Renal pelvis (tissue), 1 donor: ENCODE measurements at regions not wholly inside any gene's neighbourhood (a gene's known extent, or its start where the extent isn't known, plus 50 kb on each side); places are given as distances from the start of the nearest gene placed in this dataset.
A peak's percentile ranks its signal among the peaks of the same experiment; 100 is the strongest.

Experiments used
- DNase-seq: peaks from one replicate; pipeline ENCODE4 v3.0.0-alpha.2; 2013

DNA sequence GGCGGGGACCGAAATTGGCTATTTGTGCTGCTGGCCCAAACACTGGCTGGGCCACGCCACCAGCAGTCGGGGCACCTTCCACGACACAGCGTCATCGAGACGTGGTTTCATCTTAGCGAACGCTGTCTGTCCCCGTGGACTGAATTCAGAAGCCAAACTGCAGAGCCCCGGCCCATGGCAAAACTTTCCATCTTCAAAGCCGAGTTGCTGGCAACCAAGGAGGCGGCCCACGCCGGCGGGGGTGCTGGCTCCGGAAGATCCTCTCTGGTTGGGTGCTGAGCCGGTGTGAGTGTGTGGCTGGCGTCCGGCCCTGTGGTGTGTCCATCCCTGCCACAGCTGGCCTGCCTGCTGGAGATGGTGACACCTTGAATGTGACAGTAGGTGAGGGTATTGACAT lies 96.6 kb upstream of the ADRA2C start:
- DNase-seq: no peak

DNA sequence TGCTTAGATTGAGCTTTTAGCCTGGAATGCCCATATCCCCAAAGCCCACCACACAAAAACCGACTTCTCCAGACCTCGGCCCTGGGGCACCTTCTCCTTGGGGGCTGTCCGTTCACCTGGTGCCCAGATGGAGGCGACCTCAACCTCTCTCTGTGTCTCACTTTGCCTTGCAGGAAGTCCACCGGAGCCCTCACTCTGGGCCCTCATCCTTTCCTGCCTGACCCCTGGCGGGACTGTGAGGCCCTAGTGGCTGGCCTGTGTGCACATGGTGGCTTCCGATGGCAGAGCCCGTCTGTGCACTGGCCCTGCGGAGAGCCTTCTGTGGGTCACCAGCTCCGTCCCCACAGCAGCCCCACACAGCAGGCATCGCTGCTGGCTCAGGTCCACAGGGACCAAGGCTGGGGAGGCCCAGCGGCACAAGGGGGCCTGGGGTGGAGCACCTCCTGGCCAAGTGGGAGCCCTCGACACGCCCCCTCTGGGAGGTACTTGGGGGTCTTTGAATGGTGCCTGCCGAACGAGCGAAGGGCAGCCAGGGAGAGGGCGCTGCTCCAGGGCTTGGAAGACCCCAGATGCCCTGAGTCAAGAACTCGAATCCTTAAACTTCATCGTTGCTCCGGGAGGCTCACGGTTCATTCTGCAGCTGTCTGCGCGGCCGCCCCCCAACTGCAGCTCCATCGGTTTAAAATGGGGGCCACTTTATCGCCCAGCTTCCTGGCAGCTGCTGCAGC lies 97.2 kb upstream of the ADRA2C start:
- DNase-seq: no peak

GRCh38 chr4:3667258-3667657 lies 98.9 kb upstream of the ADRA2C start:
- no peak for DNase-seq

DNA sequence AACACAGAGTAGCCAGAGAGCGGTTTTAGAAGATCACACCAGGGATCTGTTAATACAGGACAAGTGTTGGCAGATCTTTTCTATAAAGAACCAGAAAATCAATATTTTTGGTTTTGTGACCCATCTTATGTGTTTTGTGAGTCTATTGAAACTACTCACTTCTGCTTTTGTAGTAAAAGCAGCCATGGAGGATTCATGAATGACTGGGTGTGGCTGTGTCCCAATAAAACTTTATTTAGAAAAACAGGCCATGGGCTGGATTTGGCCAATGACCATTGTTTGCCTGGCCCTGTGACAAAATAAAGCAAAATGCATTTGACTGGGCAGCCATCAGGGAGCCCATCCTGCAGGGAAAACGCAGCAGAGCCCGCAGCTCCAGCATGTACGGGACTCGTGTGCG lies 99.9 kb upstream of the ADRA2C start:
- no peak for DNase-seq

- DNase-seq: no peak
These were observed 100.8 kb upstream of the ADRA2C start for GRCh38 chr4:3665360-3665891.

DNA sequence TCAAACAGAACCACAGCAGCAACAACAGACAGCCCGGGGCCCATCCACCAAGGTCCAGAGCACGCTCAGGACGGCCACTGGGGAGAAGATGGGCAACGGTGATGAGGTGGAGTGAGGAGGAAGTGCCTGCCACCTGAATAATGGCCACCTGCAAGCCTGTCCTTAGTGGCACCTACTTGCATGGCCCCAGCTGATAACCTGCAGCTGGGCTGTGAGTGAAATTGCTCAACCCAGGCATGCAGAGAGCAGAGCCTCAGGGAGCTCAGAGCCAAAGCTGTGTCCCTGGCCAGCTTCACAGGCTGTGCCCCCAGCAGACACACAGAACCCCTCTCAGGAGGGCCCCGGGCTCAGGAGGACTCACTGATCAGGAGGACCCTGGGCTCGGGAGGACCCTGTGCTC lies 102.4 kb upstream of the ADRA2C start:
- DNase-seq: no peak

DNA sequence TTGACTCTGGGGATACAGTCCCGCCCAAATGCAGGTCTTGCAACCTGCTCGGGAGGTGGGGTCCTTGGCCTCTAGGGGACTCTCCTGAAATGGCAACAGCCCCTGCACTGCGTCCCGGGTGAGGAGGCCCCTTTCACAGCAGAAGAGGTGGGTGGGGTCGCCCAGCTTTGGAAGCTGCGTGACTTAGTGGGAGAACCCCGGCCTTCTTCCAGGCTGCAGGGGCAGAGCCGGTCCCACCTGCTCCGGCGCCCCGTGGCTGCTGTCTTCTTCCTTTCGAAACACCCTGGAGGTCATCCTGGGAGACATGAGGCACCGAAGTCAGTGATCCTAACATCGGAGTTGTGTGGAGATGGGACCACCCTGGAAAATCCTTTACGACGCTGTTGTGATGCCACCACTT lies 103.7 kb upstream of the ADRA2C start:
- no peak for DNase-seq

DNA sequence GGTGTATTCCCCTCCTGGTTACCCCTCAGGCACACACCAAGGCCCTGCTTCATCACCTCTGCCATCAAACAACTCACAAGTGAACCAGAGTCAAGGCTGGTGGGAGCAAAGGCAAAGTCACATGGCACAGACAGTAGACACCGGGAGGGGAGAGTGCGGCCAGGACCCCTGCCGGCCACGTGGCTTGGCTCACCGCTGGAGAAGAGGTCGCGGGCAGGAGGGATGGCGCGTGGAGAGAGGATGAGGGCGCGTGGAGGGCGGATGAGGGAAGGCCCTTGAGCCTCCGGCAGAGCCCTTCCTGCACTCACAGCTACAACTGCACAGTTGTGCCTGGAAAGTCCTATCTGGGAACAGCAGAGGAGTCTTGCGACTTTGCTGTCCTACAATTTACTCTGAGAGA lies 104.2 kb upstream of the ADRA2C start:
- no peak for DNase-seq

GRCh38 chr4:3660928-3661515 lies 105.2 kb upstream of the ADRA2C start:
- DNase-seq: no peak

DNA sequence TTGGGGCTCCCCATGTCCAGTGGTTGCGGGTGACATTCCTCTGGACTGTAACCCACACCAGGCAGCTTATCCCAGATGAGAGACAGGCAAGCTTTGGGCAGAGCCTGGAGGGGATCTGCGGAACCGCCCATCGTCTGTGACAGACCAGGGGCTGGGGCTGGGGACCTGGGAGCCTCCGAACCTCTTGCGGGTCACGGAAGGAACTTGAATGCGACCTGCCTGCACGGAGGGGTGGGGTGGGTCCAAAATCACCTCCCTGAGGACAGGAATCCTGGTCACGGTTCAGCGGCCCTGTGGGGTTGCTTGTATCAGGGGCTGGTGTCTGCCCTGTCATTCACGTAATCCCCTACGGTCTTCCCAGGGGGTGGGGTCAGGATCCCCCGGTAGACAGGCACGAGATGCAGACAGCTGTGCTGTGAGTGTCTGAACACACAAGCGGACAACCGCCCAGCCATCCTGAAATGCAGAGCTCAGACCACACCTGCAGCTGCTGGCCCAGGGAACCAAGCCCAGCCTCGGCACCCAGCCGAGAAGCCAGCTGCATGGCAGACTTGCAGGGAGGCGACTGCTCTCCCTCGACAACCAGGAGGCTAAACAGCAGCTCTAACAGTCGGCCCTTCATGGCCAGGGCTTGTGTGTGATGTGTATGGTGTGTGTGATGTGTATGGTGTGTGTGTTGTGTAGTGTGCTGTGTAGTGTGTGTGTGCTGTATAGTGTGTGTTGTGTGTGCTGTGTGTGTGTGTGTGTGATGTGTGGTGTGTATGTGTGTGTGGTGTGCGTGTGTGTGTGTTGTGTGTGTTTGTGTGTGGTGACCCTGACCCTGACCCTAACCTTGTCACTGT lies 105.9 kb upstream of the ADRA2C start:
- DNase-seq: no peak

GRCh38 chr4:3659131-3659530 lies 107.1 kb upstream of the ADRA2C start:
- no peak for DNase-seq

GRCh38 chr4:3658530-3658913 lies 107.7 kb upstream of the ADRA2C start:
- no peak for DNase-seq

- DNase-seq: no peak
These were observed 108.2 kb upstream of the ADRA2C start for GRCh38 chr4:3657902-3658529.

DNA sequence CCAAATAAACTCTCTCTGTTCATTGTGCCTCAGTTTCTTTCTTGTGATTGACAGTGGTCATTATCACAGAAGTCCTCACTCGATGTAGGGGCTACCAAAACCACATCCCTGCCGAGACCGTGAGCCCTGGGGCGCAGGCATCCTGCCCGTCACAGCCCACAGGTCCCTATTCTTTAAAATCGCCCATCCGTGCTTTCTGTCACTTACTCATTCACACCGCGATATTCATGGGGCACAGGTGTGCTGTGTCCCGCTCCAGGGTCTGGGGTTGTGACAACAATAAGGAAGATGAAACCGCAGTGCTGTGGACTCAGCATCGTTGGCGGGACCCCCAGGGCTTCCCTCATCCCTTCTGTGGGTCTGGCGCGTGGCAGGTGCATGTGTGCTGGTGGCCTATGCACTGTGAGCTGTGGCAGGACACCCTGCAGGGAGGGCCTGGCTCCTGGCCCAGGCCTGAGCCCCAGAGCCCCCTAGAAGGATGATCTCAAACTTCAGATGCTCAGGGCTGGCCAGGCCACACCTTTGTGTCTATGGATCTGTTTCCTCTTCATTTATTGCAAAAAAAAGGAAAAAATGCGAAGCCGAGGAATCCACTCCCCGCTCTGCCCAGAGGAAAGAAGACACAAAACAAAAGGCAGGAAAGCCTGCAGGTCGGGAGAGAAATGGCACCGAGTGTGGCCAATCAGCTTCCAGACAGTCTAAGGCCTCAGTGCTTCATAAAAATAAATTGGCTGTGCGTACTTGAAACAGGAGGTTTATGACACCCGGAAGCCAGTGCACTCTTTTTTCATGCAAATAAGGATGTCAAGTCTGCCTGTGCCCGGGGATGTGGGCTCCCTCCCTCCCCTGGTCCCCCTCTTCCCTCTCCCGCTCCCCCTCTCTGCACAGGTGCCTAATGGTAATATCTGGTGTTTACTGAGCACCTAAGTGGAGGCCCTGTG lies 109.5 kb upstream of the ADRA2C start:
- DNase-seq: no peak

DNA sequence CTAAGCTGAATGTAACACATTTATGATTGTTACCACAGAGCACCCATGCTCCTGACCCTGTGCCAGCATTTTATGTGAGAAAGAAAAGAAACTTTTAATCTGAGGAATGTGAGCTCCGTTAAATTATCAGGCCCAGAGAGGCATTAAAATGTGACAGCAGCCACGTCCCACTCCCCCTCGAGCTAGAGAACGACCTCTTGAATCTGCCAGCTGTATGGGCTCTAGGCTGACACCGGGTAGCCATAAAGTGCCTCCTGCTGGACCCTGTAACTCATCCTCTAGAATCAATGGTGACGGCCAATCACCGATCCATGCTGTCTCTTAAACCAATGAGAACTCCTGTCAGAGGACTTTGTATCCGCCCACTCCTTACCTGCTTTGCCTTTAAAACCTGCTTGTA lies 110.2 kb upstream of the ADRA2C start:
- peak; percentile 86 for DNase-seq

DNA sequence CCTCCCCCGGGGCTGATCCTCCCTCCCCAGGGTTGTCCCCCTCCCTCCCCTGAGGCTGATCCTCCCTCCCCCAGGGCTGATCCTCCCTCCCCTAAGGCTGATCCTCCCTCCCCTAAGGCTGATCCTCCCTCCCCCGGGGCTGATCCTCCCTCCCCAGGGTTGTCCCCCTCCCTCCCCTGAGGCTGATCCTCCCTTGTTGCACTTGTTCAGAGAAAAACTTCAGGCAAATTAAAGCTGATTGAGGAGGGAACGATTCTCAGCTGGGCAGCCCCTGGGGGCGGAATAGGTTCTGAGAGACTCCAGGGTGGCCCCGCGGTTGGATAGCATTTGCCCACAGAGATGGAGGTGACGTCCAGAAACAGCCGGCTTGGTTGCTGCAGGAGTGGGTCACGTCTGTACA lies 110.7 kb upstream of the ADRA2C start:
- DNase-seq: no peak

GRCh38 chr4:3654036-3654807 lies 112.0 kb upstream of the ADRA2C start:
- DNase-seq: no peak

- no peak for DNase-seq
These were observed 113.6 kb upstream of the ADRA2C start for GRCh38 chr4:3652586-3652985.

DNA sequence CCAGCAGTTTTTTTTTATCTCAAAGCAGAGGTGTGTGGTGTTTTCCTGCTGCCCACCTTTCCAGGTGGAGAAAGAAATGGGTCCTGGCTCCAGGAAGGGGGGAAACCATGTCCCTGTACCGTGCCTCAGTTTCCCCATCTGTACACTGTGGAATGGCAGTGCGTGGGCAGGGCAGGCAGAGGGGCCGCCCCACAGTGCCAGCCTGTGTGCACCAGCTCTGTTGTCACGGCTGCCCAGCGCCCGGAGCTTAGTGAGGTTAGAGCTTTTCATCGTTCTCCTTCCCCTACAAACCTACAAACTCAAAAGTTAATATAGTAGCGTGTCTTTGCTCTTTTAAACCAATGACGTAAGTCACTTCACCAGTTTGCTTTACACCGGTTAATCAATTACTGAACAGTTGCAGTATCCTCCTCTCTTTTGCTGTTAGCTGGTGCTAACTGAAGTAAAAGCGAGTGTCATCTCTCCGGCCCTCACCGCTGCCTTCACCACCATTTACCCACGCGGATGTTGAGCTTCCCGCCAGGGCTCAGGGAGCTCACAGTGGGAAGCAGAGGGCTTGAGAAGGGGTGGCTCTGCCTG lies 114.8 kb upstream of the ADRA2C start:
- no peak for DNase-seq

DNA sequence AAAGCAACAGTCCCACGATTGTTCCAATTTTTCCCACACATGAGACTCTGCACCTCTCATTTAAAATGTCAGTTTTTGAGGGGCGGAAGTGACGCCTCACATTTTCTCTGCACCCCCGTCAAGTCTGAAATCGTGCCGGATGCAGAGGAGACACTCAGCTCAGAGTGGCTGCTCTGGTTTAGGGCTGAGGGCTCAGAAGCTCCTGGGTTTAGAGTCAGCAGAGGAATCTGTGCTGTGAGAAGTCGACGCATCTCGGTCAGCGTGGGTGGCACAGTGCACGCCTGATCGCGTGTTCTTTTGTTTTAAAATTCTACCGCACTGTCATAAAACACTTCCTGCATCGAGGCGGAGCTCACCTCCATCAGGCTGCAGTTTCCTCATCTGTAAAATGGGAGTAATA lies 116.7 kb upstream of the ADRA2C start:
- no peak for DNase-seq
